Thoracic aorta (tissue), 2 donors: ENCODE measurements at regions not wholly inside any gene's neighbourhood (a gene's known extent, or its start where the extent isn't known, plus 50 kb on each side); places are given as distances from the start of the nearest gene placed in this dataset.

Experiments used
- ATAC-seq: fragments of 150-250 bp; one replicate; pipeline ENCODE4 v1.8.0; 2017; ENCODE audit warnings: low read depth; ENCODE audit not compliant: insufficient number of reproducible peaks, low FRiP score
- DNase-seq: peaks from one replicate; pipeline ENCODE4 v3.0.0-alpha.2; 2020; ENCODE audit warnings: low spot score
- H3K27ac ChIP-seq, 2 donors: fragments of 200-600 bp; sonication (generic); 1 replicate in 1 of 2; 2 replicates in 1 of 2; pipeline ENCODE4 v1.5.1; 2016; ENCODE audit warnings: mild to moderate bottlenecking in 2 of 2, moderate library complexity in 2 of 2
- H3K27me3 ChIP-seq: fragments of 200-600 bp; sonication (generic); replicated peaks from 2 replicates; pipeline ENCODE4 v1.6.0; 2016; ENCODE audit warnings: mild to moderate bottlenecking; ENCODE audit not compliant: insufficient read depth
- H3K36me3 ChIP-seq: fragments of 200-600 bp; sonication (generic); one replicate; pipeline ENCODE4 v1.5.1; 2016
- H3K4me1 ChIP-seq, 2 donors: fragments of 200-600 bp; sonication (generic); 1 replicate in 1 of 2; 2 replicates in 1 of 2; pipeline versions ENCODE4 v1.5.1 to v1.6.0; 2016; ENCODE audit warnings: low read depth in 2 of 2, mild to moderate bottlenecking in 1 of 2; ENCODE audit not compliant: control insufficient read depth in 1 of 2
- H3K4me3 ChIP-seq: fragments of 200-600 bp; sonication (generic); 2 replicates; pipeline ENCODE4 v1.5.1; 2016; ENCODE audit warnings: mild to moderate bottlenecking
- H3K9me3 ChIP-seq: fragments of 200-600 bp; sonication (generic); 2 replicates; pipeline ENCODE4 v1.5.1; 2016
- TF ChIP-seq, protein P1 (sequence below): fragments of 200-600 bp; sonication (generic); IDR thresholded peaks from one replicate; pipeline ENCODE4 v1.5.1; 2019; ENCODE audit warnings: antibody characterized with exemption

DNA sequence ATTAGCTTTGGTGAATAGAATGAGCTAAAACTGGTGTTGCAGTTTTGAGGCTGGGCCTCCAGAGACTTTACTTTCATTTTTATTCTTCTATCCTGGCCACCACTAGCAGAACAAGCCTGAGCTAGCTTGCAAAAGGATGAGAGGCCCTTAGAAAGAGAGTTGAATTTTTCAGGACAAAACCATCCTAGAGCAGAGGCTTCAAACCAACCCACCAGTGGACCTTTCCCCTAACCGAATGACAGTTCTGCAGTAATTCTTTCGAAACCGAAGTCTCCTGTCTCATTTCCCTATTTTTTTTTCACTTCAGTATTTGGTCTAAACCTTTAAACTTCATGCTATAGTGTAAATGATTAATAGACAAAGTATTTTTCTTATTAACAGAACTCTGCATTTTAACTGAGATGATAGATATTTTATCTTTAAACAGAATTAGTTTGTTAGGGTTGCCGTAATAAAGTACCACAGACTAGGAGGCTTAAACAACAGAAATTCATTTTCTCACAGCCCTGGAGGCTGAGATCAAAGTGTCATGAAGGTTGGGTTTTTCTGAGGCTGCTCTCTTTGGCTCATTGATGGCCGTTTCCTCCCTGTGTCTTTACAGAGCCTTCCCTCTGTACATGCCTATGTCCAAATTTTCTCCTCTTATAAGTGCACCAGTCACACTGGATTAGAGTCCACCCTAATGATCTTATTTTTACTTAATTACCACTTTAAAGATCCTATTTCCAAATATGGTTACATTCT is 80.6 kb upstream of the PAK5 start:
- TF ChIP-seq, protein P1, sequence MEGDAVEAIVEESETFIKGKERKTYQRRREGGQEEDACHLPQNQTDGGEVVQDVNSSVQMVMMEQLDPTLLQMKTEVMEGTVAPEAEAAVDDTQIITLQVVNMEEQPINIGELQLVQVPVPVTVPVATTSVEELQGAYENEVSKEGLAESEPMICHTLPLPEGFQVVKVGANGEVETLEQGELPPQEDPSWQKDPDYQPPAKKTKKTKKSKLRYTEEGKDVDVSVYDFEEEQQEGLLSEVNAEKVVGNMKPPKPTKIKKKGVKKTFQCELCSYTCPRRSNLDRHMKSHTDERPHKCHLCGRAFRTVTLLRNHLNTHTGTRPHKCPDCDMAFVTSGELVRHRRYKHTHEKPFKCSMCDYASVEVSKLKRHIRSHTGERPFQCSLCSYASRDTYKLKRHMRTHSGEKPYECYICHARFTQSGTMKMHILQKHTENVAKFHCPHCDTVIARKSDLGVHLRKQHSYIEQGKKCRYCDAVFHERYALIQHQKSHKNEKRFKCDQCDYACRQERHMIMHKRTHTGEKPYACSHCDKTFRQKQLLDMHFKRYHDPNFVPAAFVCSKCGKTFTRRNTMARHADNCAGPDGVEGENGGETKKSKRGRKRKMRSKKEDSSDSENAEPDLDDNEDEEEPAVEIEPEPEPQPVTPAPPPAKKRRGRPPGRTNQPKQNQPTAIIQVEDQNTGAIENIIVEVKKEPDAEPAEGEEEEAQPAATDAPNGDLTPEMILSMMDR, result no peak
- no peaks in the 10 kb centered on the region for H3K4me1 ChIP-seq
- no peaks in the 10 kb centered on the region for H3K36me3 ChIP-seq
- H3K27ac ChIP-seq, result no peak overlapping the region
- no peak for ATAC-seq
- no peak overlapping the region for H3K4me3 ChIP-seq
- H3K27me3 ChIP-seq, result no peaks in the 10 kb centered on the region
- no peak for DNase-seq
- no peaks in the 10 kb centered on the region for H3K9me3 ChIP-seq

DNA sequence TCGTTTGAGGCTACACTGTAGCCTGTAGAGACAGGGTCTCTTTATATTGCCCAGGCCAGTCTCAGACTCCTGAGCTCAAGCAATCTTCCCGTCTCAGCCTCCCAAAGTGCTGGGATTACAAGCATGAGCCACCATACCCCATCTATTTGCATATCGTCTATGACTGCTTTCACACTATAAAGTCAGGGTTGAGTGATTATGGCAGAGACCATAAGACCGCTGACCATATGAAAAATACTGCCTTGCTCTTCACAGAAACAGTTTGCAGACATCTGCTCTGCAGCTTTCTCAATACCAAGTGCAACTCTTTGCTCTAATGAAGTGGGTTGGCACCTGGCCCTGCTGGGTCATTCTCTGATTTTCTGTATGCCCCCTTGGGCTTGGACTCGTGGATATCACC is 79.5 kb upstream of the PAK5 start:
- H3K36me3 ChIP-seq, result no peaks in the 10 kb centered on the region
- no peaks in the 10 kb centered on the region for H3K4me1 ChIP-seq
- H3K4me3 ChIP-seq, result no peak overlapping the region
- H3K27ac ChIP-seq, result no peak overlapping the region
- ATAC-seq (no peak), DNase-seq (no peak)
- H3K27me3 ChIP-seq, result no peaks in the 10 kb centered on the region
- TF ChIP-seq, protein P1, result no peak
- no peaks in the 10 kb centered on the region for H3K9me3 ChIP-seq

GRCh38 chr20:9916761-9917160 is 77.9 kb upstream of the PAK5 start:
- H3K36me3 ChIP-seq, result no peaks in the 10 kb centered on the region
- DNase-seq, result no peak
- no peaks in the 10 kb centered on the region for H3K9me3 ChIP-seq
- H3K4me1 ChIP-seq, result no peaks in the 10 kb centered on the region
- no peak for ATAC-seq
- no peak overlapping the region for H3K4me3 ChIP-seq
- no peak overlapping the region for H3K27ac ChIP-seq
- TF ChIP-seq, protein P1, result no peak
- H3K27me3 ChIP-seq, result no peaks in the 10 kb centered on the region

DNA sequence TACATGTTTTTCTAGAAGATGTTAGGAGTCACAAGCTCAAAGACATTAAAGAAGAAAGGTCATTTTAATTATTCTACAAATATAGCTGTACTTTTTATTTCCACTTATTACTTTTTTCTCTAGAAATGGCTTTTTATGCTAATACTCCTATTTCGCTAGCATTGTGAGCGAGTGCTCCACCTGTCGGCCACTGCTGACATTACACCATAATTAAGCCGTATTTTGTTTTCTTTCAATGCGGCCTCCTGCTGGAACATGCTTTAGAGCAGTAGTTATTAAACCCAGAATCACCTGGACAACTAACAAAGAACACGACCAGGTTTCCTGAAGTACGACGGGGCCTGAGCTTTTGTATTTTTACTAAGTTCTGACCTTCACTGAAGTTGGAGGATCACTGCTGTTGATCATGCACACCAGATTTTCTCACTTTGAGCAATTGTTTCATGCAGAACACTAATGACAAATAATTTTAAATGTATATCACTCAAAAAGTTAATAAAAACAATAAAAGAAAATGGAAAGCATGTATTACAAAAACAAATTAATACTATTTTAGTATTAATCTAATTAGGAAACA is 74.1 kb upstream of the PAK5 start:
- no peak overlapping the region for H3K4me3 ChIP-seq
- no peaks in the 10 kb centered on the region for H3K36me3 ChIP-seq
- no peak for ATAC-seq
- no peaks in the 10 kb centered on the region for H3K4me1 ChIP-seq
- TF ChIP-seq, protein P1, result peak; percentile 81
- no peak overlapping the region for H3K27ac ChIP-seq
- no peaks in the 10 kb centered on the region for H3K27me3 ChIP-seq
- H3K9me3 ChIP-seq, result no peaks in the 10 kb centered on the region
- DNase-seq, result no peak

- no peak for DNase-seq
- H3K27me3 ChIP-seq, result no peaks in the 10 kb centered on the region
- H3K4me1 ChIP-seq, result no peaks in the 10 kb centered on the region
- H3K4me3 ChIP-seq, result no peak overlapping the region
- H3K9me3 ChIP-seq, result no peaks in the 10 kb centered on the region
- TF ChIP-seq, protein P1, result no peak
- H3K36me3 ChIP-seq, result no peaks in the 10 kb centered on the region
- H3K27ac ChIP-seq, result no peak overlapping the region
- no peak for ATAC-seq
These were observed 73.4 kb upstream of the PAK5 start for GRCh38 chr20:9912290-9912689.
